Spinal cord (tissue), 9 donors: ENCODE measurements at regions not wholly inside any gene's neighbourhood (a gene's known extent, or its start where the extent isn't known, plus 50 kb on each side); places are given as distances from the start of the nearest gene placed in this dataset.
A peak's percentile ranks its signal among the peaks of the same experiment; 100 is the strongest.

ENCODE experiments used
- DNase-seq, 6 donors: peaks; one replicate each; pipeline versions ENCODE4 v3.0.0 to v3.0.0-alpha.2; 2013 to 2015; ENCODE audit warnings: low spot score in 6 of 6, low read depth in 4 of 6
- H3K27ac ChIP-seq: one replicate; pipeline ENCODE4 v1.5.1; 2013; ENCODE audit warnings: low read depth, low read length, control low read depth
- H3K27me3 ChIP-seq: one replicate; pipeline ENCODE4 v1.6.1; 2013; ENCODE audit warnings: low read length; ENCODE audit not compliant: control insufficient read depth, insufficient read depth
- H3K36me3 ChIP-seq: one replicate; pipeline ENCODE4 v1.6.1; 2013; ENCODE audit warnings: low read length; ENCODE audit not compliant: control insufficient read depth, insufficient read depth
- H3K4me1 ChIP-seq: one replicate; pipeline ENCODE4 v1.6.1; 2013; ENCODE audit warnings: low read length; ENCODE audit not compliant: control insufficient read depth, insufficient read depth
- H3K4me3 ChIP-seq: one replicate; pipeline ENCODE4 v1.5.1; 2013; ENCODE audit warnings: low read depth, low read length, control low read depth
- H3K9me3 ChIP-seq: one replicate; pipeline ENCODE4 v1.6.1; 2013; ENCODE audit warnings: low read length; ENCODE audit not compliant: control insufficient read depth, insufficient read depth
- WGBS: methylation state at CpG from one replicate; pipeline ENCODE4 v1.1.5; 2013; ENCODE audit warnings: missing lambda C conversion rate; ENCODE audit not compliant: insufficient coverage; 5-methylcytosine and 5-hydroxymethylcytosine counted together
- donor health status: healthy.

- H3K36me3 ChIP-seq, result peaks cover 32% of the 10 kb centered on the region
- 54% methylated on average over 9 of the region's 12 CpGs for WGBS
- H3K4me1 ChIP-seq, result peaks cover 29% of the 10 kb centered on the region
- no peak overlapping the region for H3K27ac ChIP-seq
- DNase-seq, result peak in 1 of 6 donors; percentile 34
- peaks cover 7% of the 10 kb centered on the region for H3K27me3 ChIP-seq
- H3K4me3 ChIP-seq, result no peak overlapping the region
- H3K9me3 ChIP-seq, result no peaks in the 10 kb centered on the region
Observed at GRCh38 chr15:31480356-31481025, 153.9 kb downstream of the KLF13 start.

- H3K27ac ChIP-seq, result no peak overlapping the region
- H3K27me3 ChIP-seq, result peaks cover 7% of the 10 kb centered on the region
- peak in 1 of 6 donors; percentile 33 for DNase-seq
- no peaks in the 10 kb centered on the region for H3K9me3 ChIP-seq
- H3K4me3 ChIP-seq, result no peak overlapping the region
- H3K36me3 ChIP-seq, result peaks cover 38% of the 10 kb centered on the region
- 100% methylated on average over 1 of the region's 3 CpGs for whole genome bisulfite sequencing
- peaks cover 29% of the 10 kb centered on the region for H3K4me1 ChIP-seq
Observed at GRCh38 chr15:31481142-31481541, 154.5 kb downstream of the KLF13 start.

- Histone ChIP-seq H3K36me3 (peaks cover 46% of the 10 kb centered on the region), H3K27me3 (peaks cover 7% of the 10 kb centered on the region), H3K4me3 (no peak overlapping the region), H3K9me3 (no peaks in the 10 kb centered on the region), H3K27ac (no peak overlapping the region), H3K4me1 (peaks cover 29% of the 10 kb centered on the region)
- no peak for DNase-seq
- 97% methylated on average over 28 of the region's 38 CpGs for WGBS
Observed at GRCh38 chr15:31482122-31482922, 155.7 kb downstream of the KLF13 start.

GRCh38 chr15:31483053-31483985 lies 156.7 kb downstream of the KLF13 start:
- WGBS, result 3% methylated on average over 147 of the region's 147 CpGs
- H3K27me3 ChIP-seq, result peaks cover 7% of the 10 kb centered on the region
- peak in 4 of 6 donors; percentile 25 to 85 (median 52) for DNase-seq
- peaks cover 30% of the 10 kb centered on the region for H3K4me1 ChIP-seq
- H3K36me3 ChIP-seq, result peaks cover 49% of the 10 kb centered on the region
- no peak overlapping the region for H3K4me3 ChIP-seq
- no peaks in the 10 kb centered on the region for H3K9me3 ChIP-seq
- no peak overlapping the region for H3K27ac ChIP-seq

GRCh38 chr15:31483986-31484951 lies 157.6 kb downstream of the KLF13 start:
- no peak overlapping the region for H3K4me3 ChIP-seq
- H3K36me3 ChIP-seq, result peaks cover 43% of the 10 kb centered on the region
- WGBS, result 57% methylated on average over 100 of the region's 100 CpGs
- peaks cover 7% of the 10 kb centered on the region for H3K27me3 ChIP-seq
- H3K27ac ChIP-seq, result no peak overlapping the region
- H3K4me1 ChIP-seq, result peaks cover 34% of the 10 kb centered on the region
- peak in 1 of 6 donors; percentile 33 for DNase-seq
- no peaks in the 10 kb centered on the region for H3K9me3 ChIP-seq

- DNase-seq, result no peak
- 96% methylated on average over 3 of the region's 5 CpGs for WGBS
- H3K4me3 ChIP-seq, result no peak overlapping the region
- no peak overlapping the region for H3K27ac ChIP-seq
- peaks cover 39% of the 10 kb centered on the region for H3K4me1 ChIP-seq
- no peaks in the 10 kb centered on the region for H3K9me3 ChIP-seq
- peaks cover 7% of the 10 kb centered on the region for H3K27me3 ChIP-seq
- peaks cover 43% of the 10 kb centered on the region for H3K36me3 ChIP-seq
Observed at GRCh38 chr15:31484986-31485385, 158.4 kb downstream of the KLF13 start.

- WGBS, result 95% methylated on average over 4 of the region's 7 CpGs
- Histone ChIP-seq H3K9me3 (no peaks in the 10 kb centered on the region), H3K27me3 (peaks cover 7% of the 10 kb centered on the region), H3K4me1 (peaks cover 36% of the 10 kb centered on the region), H3K27ac (no peak overlapping the region), H3K36me3 (peaks cover 43% of the 10 kb centered on the region), H3K4me3 (no peak overlapping the region)
- no peak for DNase-seq
Observed at GRCh38 chr15:31485431-31485830, 158.8 kb downstream of the KLF13 start.

GRCh38 chr15:31485911-31486461 lies 159.4 kb downstream of the KLF13 start:
- Histone ChIP-seq H3K4me1 (peaks cover 33% of the 10 kb centered on the region), H3K36me3 (peaks cover 43% of the 10 kb centered on the region), H3K4me3 (no peak overlapping the region), H3K9me3 (no peaks in the 10 kb centered on the region), H3K27me3 (peaks cover 7% of the 10 kb centered on the region), H3K27ac (no peak overlapping the region)
- WGBS, result 89% methylated on average over 12 of the region's 14 CpGs
- DNase-seq, result no peak
